ENCODE measurements at regions not wholly inside any gene's neighbourhood (a gene's known extent, or its start where the extent isn't known, plus 50 kb on each side); places are given as distances from the start of the nearest gene placed in this dataset.

GRCh38 chr12:41701943-41702601 is 442.6 kb downstream of the GXYLT1 start:
- H3K79me2 ChIP-seq (replicated peaks; ENCODE audit: insufficient read depth, low read length): no peaks in the 10 kb centered on the region

GRCh38 chr12:41700940-41701339 is 443.7 kb downstream of the GXYLT1 start:
- H3K9me3 ChIP-seq (ENCODE audit: low read length): no peaks in the 10 kb centered on the region
- H4K20me1 ChIP-seq (ENCODE audit: insufficient read depth): no peaks in the 10 kb centered on the region
- no peaks in the 10 kb centered on the region for H3K27me3 ChIP-seq (ENCODE audit: insufficient read depth, low read depth, low read length)
- no peaks in the 10 kb centered on the region for H3K79me2 ChIP-seq (replicated peaks; ENCODE audit: insufficient read depth, low read length)
- H3K27ac ChIP-seq (ENCODE audit: low read length): no peak overlapping the region
- H3K36me3 ChIP-seq (ENCODE audit: insufficient read depth, low read length): no peaks in the 10 kb centered on the region
- H3K4me3 ChIP-seq (ENCODE audit: low read length): no peak overlapping the region
- no peak for TF ChIP-seq POLR2AphosphoS5 (IDR thresholded peaks at IDR 0.05)
- no peak for TF ChIP-seq CTCF (IDR thresholded peaks at IDR 0.05; ENCODE audit: poor library complexity, severe bottlenecking)
- TF ChIP-seq TAF1 (IDR thresholded peaks at IDR 0.05; ENCODE audit: low read depth): no peak
- TF ChIP-seq SMC3 (conservative IDR thresholded peaks at IDR 0.05; ENCODE audit: poor library complexity): no peak
- no peak for TF ChIP-seq RAD21 (conservative IDR thresholded peaks at IDR 0.05)
- TF ChIP-seq EZH2 (IDR thresholded peaks at IDR 0.05; ENCODE audit: borderline replicate concordance, insufficient read depth, low read length, poor library complexity, severe bottlenecking): no peak
- TF ChIP-seq EP300 (conservative IDR thresholded peaks at IDR 0.05; ENCODE audit: poor library complexity, severe bottlenecking): no peak
- H3K9me2 ChIP-seq (ENCODE audit: insufficient read depth, low read length): no peaks in the 10 kb centered on the region
- H3K9ac ChIP-seq (ENCODE audit: low read length): no peak overlapping the region
- H3K4me2 ChIP-seq (ENCODE audit: low read length): no peak overlapping the region
- H3F3A ChIP-seq (ENCODE audit: insufficient read depth, low read length, poor library complexity, severe bottlenecking): no peaks in the 10 kb centered on the region
- H2AFZ ChIP-seq (ENCODE audit: low read depth, low read length): no peak overlapping the region

More at GRCh38 chr12:41701943-41702601, 442.6 kb downstream of the GXYLT1 start:
- Histone ChIP-seq H3K9ac (ENCODE audit: low read length) (no peak overlapping the region), H3K4me3 (ENCODE audit: low read length) (no peak overlapping the region), H3F3A (ENCODE audit: insufficient read depth, low read length, poor library complexity, severe bottlenecking) (no peaks in the 10 kb centered on the region), H3K9me2 (ENCODE audit: insufficient read depth, low read length) (no peaks in the 10 kb centered on the region), H4K20me1 (ENCODE audit: insufficient read depth) (no peaks in the 10 kb centered on the region), H3K36me3 (ENCODE audit: insufficient read depth, low read length) (no peaks in the 10 kb centered on the region), H3K9me3 (ENCODE audit: low read length) (no peaks in the 10 kb centered on the region), H2AFZ (ENCODE audit: low read depth, low read length) (no peak overlapping the region), H3K27me3 (ENCODE audit: insufficient read depth, low read depth, low read length) (no peaks in the 10 kb centered on the region), H3K27ac (ENCODE audit: low read length) (no peak overlapping the region), H3K4me2 (ENCODE audit: low read length) (no peak overlapping the region)
- TF ChIP-seq EZH2 (IDR thresholded peaks at IDR 0.05; ENCODE audit: borderline replicate concordance, insufficient read depth, low read length, poor library complexity, severe bottlenecking): no peak
- no peak for TF ChIP-seq SMC3 (conservative IDR thresholded peaks at IDR 0.05; ENCODE audit: poor library complexity)
- no peak for TF ChIP-seq EP300 (conservative IDR thresholded peaks at IDR 0.05; ENCODE audit: poor library complexity, severe bottlenecking)
- TF ChIP-seq RAD21 (conservative IDR thresholded peaks at IDR 0.05): no peak
- no peak for TF ChIP-seq CTCF (IDR thresholded peaks at IDR 0.05; ENCODE audit: poor library complexity, severe bottlenecking)
- TF ChIP-seq POLR2AphosphoS5 (IDR thresholded peaks at IDR 0.05): no peak
- no peak for TF ChIP-seq MXI1 (conservative IDR thresholded peaks at IDR 0.05; ENCODE audit: poor library complexity, severe bottlenecking)
- TF ChIP-seq TAF1 (IDR thresholded peaks at IDR 0.05; ENCODE audit: low read depth): no peak
- no peak for TF ChIP-seq REST (IDR thresholded peaks at IDR 0.05; ENCODE audit: borderline replicate concordance)

Data from neural cell (in vitro differentiated cells).